Activated T-helper 17 cell treated with anti-CD3 and anti-CD28 coated beads, Interleukin-2, amount 50 U/mL, for 72 hours (primary cell): ENCODE measurements at regions not wholly inside any gene's neighbourhood (a gene's known extent, or its start where the extent isn't known, plus 50 kb on each side); places are given as distances from the start of the nearest gene placed in this dataset.
A peak's percentile ranks its signal among the peaks of the same experiment; 100 is the strongest.

Experiments used
- ATAC-seq: fragments of 150-1000 bp; cut with Tn5 transposase; replicated peaks from 2 replicates; pipeline ENCODE4 v1.10.0; 2021; ENCODE audit warnings: mild to moderate bottlenecking, moderate library complexity
- H3K27ac Mint-ChIP-seq: one replicate; pipeline ENCODE4 v1.8.0; 2022; ENCODE audit warnings: mixed read lengths
- H3K27me3 Mint-ChIP-seq: one replicate; pipeline ENCODE4 v1.8.0; 2022; ENCODE audit warnings: mixed read lengths
- H3K36me3 Mint-ChIP-seq: one replicate; pipeline ENCODE4 v1.8.0; 2022; ENCODE audit warnings: low read depth, mild to moderate bottlenecking, mixed read lengths
- H3K4me1 Mint-ChIP-seq: one replicate; pipeline ENCODE4 v1.8.0; 2022; ENCODE audit warnings: mixed read lengths
- H3K4me3 Mint-ChIP-seq: one replicate; pipeline ENCODE4 v1.8.0; 2022; ENCODE audit warnings: mild to moderate bottlenecking, mixed read lengths
- H3K9me3 Mint-ChIP-seq: one replicate; pipeline ENCODE4 v1.8.0; 2022; ENCODE audit warnings: mixed read lengths

- Mint-ChIP-seq H3K27me3 (no peaks in the 10 kb centered on the region), H3K4me1 (peaks cover 41% of the 10 kb centered on the region), H3K36me3 (peaks cover 23% of the 10 kb centered on the region), H3K4me3 (no peak overlapping the region), H3K27ac (peak overlapping the region; percentile 5), H3K9me3 (peaks cover 17% of the 10 kb centered on the region)
- no peak for ATAC-seq
These were observed 53.1 kb upstream of the PCGF5 start for GRCh38 chr10:91167406-91167805.

- Mint-ChIP-seq H3K27me3 (no peaks in the 10 kb centered on the region), H3K9me3 (peaks cover 17% of the 10 kb centered on the region), H3K27ac (no peak overlapping the region), H3K36me3 (peaks cover 21% of the 10 kb centered on the region), H3K4me1 (peaks cover 28% of the 10 kb centered on the region), H3K4me3 (no peak overlapping the region)
- no peak for ATAC-seq
These were observed 50.0 kb upstream of the PCGF5 start for GRCh38 chr10:91170418-91170817.
